GM12864 (cell line): ENCODE measurements at regions not wholly inside any gene's neighbourhood (a gene's known extent, or its start where the extent isn't known, plus 50 kb on each side); places are given as distances from the start of the nearest gene placed in this dataset.

Source experiments
- DNase-seq: peaks from one replicate; pipeline ENCODE4 v3.0.0-alpha.2; 2011; ENCODE audit warnings: low read depth
- H3K4me3 ChIP-seq: 2 replicates; pipeline ENCODE4 v1.5.1; 2011; ENCODE audit warnings: mild to moderate bottlenecking, low read depth, low read length, control low read depth
- CTCF ChIP-seq: IDR thresholded peaks from 2 replicates; pipeline ENCODE4 v1.5.1; 2011; ENCODE audit warnings: low read depth, mild to moderate bottlenecking, moderate library complexity, low read length, control low read depth, inconsistent platforms; ENCODE audit errors: missing control alignments

- H3K4me3 ChIP-seq, result no peak overlapping the region
- no peak for TF ChIP-seq CTCF
- DNase-seq, result no peak
Measured at GRCh38 chr14:36449903-36450302, 70.1 kb downstream of the NKX2-1 start.

- no peak overlapping the region for H3K4me3 ChIP-seq
- DNase-seq, result no peak
- no peak for TF ChIP-seq CTCF
Measured at GRCh38 chr14:36443374-36443773, 76.7 kb downstream of the NKX2-1 start.

- no peak overlapping the region for H3K4me3 ChIP-seq
- DNase-seq, result no peak
- no peak for TF ChIP-seq CTCF
Measured at GRCh38 chr14:36442824-36443241, 77.2 kb downstream of the NKX2-1 start.

- H3K4me3 ChIP-seq, result no peak overlapping the region
- TF ChIP-seq CTCF, result no peak
- no peak for DNase-seq
Measured at GRCh38 chr14:36441283-36441682, 78.7 kb downstream of the NKX2-1 start.

- no peak for TF ChIP-seq CTCF
- DNase-seq, result no peak
- H3K4me3 ChIP-seq, result no peak overlapping the region
Measured at GRCh38 chr14:36439766-36440165, 80.3 kb downstream of the NKX2-1 start.

GRCh38 chr14:36438883-36439282, 81.1 kb downstream of the NKX2-1 start:
- DNase-seq, result no peak
- no peak overlapping the region for H3K4me3 ChIP-seq
- no peak for TF ChIP-seq CTCF

GRCh38 chr14:36430662-36431084, 89.4 kb downstream of the NKX2-1 start:
- no peak overlapping the region for H3K4me3 ChIP-seq
- no peak for TF ChIP-seq CTCF
- no peak for DNase-seq
